Fibroblast of upper back skin (primary cell): ENCODE measurements at regions not wholly inside any gene's neighbourhood (a gene's known extent, or its start where the extent isn't known, plus 50 kb on each side); places are given as distances from the start of the nearest gene placed in this dataset.
"Not testable (repeated sequence)": the region's sequence is repeated elsewhere in the genome, so short reads cannot be mapped to it uniquely, and the experiment has no call there.

Experiments used
- DNase-seq: peaks from one replicate; pipeline ENCODE4 v3.0.0-alpha.2; 2013

DNA sequence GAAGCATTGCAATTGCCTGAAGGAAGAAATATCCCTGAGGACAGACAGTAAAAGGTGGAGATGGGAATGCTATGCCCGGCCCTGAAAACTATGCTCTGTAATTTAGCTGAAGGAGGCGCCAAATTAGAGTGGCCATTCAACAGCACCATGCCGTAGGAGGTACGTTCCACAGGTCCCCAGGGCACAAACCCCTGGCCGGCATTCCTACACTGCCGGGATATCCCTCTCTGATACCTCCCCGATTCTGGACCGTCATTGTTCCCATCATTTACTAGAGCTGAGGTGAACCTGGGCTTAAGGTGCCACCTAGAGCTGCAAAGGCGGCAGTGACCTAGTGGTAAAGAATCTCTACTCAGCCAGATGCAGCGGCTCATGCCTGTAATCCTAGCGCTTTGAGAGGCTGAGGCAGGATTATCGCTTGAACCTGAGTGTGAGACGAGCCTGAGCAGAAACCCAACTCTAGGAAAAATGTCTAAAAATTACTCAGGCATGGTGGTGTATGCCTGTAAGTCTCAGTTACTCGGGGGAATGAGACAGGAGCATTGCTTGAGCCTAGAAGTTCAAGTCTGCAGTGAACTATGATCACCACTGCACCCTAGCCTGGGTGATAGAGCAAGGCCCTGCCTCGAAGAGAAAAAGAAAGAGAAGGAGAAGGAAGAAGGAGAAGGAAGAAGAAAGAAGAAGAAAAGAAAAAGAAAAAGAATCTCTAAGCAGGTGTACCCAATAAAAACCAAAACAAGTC, 53.0 kb upstream of the TNKS2 start:
- peak; percentile 33 for DNase-seq

DNA sequence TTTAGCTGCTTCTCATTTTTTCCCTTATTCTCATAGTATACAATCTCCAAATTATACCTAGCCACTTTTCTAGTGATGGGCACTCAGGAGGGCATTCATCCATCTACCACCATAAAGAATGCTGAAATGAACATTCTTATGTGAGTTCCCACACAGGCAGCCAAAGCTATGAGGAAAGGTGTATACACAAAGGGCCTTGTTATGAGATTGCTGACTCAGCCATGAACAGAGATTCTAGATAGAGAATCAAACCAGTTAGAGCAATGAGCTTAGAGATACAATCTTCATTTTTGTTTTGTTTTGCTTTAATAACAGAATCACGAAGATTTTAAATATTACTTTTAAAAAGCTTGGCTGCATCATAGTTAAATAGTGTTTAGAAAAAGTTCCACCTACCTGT, 54.8 kb upstream of the TNKS2 start:
- DNase-seq, result no peak

DNA sequence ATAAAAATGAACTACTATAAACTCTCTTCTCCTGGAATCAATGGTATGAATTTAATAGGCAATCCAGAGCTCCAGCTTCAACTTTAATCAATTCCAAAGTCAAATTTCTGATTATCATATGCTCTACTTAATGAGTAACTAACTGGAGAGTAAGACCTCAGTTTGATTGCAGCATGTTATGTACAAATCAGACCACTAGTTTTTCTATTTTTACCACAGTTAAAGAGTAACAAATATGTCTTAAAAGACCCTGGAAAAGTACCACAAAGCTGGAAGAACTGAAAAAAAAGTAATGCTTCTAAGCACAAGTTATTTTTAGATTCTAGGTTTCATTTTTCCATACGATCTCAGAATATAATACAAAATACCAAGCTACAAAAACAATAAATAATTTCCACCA, 56.0 kb upstream of the TNKS2 start:
- no peak for DNase-seq

DNA sequence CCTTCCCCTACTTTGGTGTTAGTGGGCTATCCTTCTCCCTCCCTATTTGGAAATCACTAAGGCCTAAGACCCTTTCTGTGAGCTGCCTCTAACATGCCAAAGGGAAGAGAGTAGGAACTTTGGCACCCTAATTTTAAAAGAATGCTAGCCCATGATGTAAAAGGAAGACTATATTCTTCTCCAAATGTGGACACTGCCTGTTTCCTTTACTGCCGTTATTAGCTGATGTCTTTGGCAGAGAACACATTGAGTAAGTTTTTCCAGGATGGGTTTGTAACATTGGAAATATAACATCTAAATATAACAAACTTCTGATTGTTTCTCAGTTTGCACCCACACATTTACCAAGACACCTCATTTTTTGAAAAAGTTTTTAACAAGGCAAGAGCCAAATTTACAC, 56.9 kb upstream of the TNKS2 start:
- DNase-seq, result no peak

DNA sequence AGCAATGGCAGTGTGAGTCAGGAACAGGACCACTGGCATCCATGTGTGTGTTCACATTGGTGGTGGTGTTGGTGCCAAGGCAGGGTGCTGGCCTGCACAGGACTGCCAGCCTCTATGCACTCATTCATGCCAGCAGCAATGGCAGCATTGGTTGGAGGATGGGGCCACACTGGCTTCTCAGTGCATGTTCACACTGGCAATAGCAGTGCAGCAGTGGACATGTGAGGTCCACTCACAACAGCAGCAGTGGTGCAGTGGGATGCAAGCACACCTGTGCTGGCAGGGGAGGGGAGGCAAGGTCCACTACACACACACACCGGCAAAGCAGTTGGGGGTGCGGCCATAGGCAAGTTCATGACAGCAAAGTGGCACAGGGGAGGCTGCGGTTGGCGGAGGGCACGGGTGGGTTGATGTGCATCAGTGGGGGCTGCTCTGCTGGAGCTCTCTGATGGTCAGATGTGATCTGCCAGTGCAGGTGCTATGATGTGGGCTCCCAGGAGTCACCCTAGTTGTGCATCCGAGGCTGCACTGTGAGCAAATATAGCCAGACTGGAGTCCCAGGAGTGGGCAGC, 57.8 kb upstream of the TNKS2 start:
- no peak for DNase-seq

DNA sequence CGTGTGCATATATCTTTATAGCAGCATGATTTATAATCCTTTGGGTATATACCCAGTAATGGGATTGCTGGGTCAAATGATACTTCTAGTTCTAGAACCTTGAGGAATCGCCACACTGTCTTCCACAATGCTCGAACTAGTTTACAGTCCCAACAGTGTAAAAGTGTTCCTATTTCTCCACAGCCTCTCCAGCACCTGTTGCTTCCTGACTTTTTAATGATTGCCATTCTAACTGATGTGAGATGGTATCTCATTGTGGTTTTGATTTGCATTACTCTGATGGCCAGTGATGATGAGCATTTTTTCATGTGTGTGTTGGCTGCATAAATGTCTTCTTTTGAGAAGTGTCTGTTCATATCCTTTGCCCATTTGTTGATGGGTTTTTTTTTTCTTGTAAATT, 66.0 kb upstream of the TNKS2 start:
- DNase-seq, result not testable (repeated sequence)

DNA sequence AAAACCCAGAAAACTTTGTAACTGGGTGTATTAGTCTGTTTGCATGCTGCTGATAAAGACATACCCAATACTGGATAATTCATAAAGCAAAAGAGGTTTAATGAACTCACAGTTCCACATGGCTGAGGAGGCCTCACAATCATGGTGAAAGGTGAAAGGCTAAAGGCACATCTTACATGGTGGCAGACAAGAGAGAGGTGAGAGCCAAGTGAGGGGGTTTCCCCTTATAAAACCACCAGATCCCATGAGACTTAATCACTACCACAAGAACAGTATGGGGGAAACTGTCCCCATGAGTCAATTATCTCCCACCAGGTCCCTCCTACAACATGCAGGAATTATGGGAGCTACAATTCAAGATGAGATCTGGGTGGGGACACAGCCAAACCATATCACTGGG, 68.9 kb upstream of the TNKS2 start:
- not testable (repeated sequence) for DNase-seq

DNA sequence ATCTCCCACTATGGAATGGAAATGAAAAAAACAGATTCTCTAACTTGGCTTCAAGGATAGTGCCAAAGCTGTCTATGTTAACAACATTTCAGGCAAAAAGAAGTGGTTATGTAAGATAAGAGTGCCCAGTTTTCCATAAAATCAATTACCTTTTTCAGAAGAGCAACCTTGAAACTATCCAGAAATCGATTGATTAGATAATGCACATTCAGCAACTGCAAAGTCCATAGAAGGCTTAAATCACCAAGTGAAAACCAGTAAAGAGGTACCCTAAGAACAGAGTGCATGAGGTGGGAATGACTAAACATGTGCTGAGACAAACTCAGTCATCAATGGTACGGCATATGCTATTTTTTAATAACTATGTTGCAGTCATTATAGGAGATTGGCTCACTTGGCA, 71.9 kb upstream of the TNKS2 start:
- DNase-seq, result no peak

DNA sequence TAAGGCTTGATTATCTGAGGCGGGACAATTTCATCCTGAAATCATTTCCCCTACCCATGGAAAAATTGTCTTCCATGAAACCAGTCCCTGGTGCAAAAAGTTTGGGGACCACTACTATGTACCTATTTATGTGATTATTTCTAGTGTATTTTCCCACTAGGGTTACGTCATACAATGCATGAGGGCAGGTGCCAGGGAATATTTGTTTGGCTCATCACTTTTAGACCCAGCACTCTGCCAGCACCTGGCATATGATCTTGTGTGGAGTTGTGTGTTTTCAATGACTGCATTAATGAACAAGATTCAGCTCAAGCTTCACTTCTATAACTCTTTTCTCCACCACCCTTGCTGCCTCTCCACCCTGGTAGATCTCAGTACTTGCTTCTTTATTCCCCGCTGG, 73.3 kb upstream of the TNKS2 start:
- DNase-seq, result no peak

DNA sequence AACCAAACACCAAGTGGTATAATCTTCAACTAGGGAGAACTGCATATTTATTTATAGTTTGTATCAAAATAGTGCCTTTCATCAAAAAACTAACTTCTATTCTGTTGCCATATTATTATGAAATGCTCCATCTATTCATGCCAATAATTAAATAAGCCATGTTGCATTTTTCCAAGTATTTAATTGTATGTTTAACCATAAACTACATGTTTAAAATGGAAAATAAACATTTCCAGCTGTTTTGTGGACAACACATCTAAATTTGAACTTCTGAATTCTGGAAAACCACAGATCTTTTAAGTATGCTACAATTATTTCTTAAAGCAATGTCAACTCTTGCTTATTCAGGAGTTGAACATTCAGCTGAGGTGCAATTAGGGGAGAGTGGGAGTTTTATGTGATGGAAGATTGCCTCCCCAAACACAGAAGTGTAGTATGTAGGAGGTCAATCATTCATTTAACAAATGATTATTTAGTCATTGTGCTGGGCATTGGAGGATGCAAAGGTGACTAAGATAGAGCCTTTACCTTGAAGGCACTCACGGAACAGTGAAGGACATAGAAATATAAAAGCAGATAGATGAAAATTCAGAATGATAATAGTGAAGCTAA, 80.7 kb upstream of the PPP1R3C start:
- no peak for DNase-seq

DNA sequence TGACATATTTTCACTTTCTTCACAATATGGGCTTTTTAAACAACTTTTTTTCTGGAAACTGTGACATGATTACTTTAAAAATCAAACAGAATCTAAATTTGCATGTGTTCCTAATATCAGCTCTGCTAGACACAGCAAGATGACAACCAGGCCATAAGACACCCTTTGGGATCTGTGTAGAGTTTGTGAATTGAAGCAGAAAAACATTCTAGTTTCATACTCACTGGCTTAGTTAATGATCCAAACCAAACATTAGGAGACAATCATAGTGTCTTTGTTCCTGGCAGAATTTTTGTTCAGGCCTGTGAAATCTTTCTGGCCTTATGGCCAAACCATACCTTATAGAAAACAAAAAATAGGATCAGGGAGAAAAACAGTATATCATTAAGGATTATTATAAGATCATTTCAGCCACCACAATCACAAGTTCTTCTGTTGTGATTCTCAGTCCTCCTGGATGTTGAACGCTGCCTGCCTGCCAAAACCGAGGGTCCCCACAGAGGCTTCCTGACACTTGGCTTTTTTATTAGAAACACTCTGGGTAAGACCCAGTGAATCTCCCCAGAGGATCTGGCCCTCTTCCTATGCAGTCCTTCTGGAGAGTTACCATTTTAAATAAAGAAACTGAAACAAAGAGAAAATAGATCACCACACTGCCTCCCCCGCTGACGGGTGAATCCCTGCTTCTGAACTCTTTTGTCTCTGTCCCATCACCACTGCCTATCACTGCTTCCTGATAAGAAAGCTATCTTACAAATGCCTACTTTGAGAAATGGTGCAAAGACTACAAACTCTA, 79.2 kb upstream of the PPP1R3C start:
- DNase-seq, result no peak

DNA sequence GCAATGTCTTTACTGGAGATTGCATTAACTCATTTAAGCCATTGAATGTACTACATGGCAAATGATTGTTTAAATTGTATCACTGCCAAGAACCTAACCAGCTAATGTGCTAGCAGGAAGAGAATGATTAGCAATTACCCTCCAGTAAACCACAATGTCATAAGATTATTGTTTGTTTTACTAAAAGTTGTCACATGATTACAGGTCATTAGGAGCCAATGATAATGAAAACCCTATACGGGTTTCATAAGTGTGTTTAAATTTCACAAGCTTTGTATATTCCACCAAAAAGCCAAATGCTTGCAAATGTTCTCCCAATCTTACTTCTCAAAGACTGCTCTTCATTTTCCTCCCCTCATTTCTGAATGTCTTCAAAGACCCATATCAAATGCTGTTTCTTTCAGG, 76.5 kb upstream of the PPP1R3C start:
- DNase-seq, result no peak

DNA sequence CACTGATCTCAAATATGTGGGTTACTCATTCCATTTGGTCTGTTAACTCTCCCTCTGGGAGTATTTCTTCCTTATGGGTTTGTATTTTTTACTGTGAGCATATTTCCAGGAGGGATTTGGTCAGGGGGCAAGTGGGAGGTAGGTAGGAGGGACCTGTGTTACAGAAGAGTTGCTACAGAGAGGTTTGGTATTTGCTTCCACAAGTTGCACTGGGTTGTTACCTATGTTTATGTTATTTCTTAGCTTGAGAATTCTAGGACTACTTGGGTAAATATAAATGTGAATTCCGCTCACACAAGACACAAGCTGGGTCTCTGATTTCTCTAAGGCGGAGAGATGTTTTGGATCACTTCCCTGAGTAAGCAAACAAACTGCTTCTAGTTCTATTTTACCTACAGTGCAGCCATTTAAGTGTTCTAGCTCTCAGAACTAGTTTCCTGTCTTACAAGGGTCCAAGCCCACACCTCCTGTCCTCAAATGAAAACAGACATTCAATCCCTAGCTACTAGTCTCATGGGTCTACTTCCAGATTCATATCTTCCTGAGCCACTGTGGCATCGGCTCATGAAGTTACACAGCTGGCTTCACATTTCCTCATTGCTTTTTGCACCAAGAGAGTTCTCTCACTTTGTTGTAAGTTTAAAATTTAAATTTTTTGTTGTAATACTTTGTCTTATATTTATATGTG, 75.4 kb upstream of the PPP1R3C start:
- DNase-seq, result peak; percentile 42

DNA sequence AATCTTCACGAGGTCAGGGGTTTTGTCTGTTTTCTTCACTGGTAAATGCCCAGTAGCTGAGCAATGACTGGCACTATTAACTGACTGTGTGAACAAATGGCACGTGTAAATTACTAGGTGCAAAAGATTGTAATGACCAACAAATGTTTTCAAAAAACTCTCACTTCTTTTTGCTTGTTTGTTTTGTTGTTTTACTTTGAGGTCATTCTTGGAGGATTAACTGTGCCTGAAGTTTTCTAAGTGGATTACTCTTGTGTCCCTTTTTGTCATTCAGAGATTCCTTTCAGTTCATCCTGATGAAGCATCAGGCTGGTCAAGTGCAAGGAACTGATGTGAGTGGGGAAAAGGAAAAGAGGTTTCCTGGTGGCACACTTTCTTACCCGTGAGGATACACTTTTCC, 74.4 kb upstream of the PPP1R3C start:
- no peak for DNase-seq

DNA sequence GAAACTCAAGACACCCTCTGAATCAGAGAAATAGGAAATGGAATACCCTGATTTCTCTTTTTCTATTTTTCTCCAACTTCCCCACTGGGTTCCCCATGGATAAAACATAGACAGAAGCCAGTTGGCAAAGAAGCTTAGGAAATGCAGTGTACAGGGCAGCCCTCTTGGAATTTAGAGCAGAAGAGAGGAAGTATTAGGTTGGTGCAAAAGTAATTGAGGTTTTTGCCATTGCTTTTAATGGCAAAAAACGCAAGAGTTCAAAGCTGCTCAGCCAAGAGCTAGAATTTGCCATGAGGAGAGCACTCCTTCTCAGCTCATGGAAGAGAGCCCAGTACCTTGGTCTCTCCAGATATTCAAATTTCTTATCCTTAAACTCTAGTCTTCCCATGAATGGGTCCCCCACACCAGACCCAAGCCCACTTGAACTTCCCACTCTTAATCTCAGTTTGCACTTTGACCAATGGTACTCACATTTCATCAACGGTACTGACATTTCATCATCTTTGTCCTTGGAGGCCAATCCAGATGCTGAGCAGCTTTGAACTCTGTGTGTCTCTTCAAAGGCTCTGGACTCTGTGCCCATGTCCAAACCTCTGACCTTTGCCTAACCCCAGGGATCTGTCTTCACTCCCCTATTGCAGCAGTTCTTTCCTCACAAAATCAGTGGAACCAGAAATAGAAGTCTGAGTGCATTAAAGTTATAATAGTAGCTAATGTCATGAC, 73.2 kb upstream of the PPP1R3C start:
- DNase-seq, result no peak

DNA sequence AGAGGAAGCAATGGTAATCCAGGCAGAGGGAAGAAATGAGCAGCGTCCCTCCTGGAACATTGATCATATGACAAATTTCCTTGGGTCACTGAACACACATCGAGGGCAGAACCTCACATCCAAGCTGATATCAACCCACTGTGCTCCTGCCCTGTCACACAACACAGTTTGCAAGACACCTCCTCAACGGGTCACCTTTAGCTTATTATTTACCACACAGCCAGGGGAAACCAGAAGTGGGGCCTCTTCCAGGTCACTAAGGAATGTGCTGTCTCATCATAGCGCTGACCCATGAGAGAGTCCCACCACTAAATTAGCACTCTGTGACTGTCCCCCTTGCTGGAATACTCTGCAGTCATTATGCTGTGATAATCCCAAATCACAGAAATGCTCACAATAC, 69.7 kb upstream of the PPP1R3C start:
- no peak for DNase-seq

DNA sequence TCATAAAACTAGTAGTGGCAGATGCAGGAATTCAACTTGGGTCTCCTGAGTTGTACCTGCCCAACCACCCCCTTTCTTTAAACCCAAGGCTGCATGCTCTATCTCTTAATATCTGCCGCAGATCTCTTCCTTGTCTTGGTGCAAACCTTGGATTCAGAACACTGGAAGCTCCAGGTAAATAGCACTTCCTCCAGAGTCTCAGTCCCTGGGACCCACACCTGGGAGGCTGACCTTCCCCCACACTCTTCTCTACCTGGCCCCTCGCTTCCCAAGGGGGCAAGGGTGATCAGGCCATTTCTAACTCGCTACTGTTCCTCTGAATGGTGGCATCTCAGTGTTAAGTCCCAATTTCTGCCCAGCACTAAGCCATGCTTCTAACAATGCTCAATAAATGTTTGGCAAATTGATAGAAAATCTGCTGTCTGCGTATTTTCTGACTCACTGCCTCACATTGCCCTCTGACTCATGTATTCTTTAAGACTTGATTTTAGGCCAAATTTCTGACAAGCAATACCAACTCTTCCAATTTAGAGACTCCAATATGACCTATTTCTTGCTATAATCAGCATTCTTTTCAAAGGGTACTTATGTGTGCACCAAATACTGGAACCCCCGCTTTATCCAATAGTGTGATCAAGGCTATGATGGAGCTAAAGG, 68.0 kb upstream of the PPP1R3C start:
- DNase-seq, result peak; percentile 76

DNA sequence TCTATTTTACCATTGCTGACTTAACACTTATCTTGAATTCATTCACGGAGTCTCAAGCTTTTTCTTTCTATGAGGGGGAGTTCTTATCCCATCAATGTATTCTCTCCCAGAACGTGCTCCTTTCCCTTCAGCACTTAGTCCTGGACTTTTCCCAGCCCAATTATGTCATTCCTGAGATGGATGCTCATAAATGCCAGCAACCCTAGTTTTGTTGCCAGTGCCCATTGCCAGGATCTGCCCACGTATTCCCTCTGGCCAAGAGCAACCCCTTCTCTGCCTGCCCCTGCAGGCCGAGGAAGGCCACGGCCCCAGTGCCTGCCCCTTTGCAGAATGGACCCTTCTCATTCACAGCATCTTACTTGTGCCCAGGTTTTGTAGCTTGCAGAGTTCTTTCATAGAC, 67.4 kb upstream of the PPP1R3C start:
- DNase-seq, result no peak

DNA sequence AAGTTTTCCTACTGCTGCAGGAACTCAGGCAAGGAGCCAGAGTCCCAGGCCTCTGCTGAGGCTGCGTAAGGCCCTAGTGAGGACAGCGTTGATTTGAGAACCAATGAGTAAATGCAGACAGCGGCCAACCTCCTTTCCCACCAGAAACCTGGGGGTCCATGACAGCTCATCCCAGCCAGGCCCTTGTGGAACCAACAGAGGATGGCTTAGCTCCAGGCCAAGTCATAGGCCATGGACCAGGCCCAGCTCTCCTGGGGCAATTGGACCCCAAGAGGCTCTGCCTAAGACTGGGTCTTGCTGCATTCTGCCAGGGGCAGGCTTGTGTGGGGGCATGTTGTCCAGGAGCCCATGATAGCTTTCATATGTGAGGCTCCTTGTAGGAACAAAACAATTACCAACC, 65.4 kb upstream of the PPP1R3C start:
- DNase-seq, result no peak

DNA sequence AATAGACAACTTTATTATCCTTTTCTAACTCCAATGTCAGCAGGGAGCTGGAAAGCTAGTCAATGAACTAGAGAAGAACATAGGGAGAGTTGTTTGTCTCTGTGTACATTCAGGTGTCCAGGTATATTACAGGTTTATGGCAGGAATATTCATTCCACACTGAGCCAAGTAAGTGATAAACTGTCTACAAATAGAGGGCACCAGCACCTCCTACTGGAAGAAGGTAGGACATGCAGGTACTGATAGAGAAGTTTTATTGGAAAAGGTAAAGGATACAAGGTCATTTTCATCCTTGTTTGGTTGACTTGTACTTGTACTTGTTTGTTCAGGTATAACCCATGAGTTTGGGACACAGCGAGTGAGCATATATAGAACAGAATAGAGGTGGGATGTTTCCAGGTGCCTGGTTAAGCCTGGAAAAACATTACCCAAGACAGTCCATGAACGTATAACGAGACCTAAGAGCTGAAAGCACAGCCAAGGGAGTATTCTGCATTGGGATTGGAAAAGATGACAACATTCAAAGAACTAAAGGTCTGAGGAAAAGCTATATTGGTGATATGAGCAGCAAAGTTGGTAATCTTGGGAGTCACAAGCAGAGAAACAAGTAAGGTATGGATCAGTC, 61.4 kb upstream of the PPP1R3C start:
- peak; percentile 48 for DNase-seq

DNA sequence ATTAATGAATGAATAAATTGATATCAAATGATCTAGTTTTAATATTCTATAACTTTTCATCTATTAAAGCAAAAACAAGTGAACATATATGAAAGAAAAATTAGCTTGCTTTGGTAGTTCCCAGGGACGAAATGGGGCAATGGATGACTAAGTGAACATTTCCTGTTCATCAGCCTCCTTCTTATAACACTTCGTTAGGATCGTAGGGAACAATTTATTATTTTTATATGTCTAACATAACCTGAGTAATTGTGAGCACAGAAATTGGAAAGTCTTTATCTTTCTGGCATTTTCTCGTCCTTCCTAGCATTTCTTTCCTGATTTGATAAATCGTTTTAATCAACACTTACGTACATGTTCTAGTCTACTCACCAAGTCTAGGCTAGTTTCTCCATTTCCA, 59.1 kb upstream of the PPP1R3C start:
- DNase-seq, result no peak
